H1 (cell line): ENCODE measurements at regions not wholly inside any gene's neighbourhood (a gene's known extent, or its start where the extent isn't known, plus 50 kb on each side); places are given as distances from the start of the nearest gene placed in this dataset.

Source experiments
- CTCF ChIA-PET: fragments of 300-600 bp; sonication (Branson Sonifier 250); formaldehyde crosslinking; loops from one replicate; lab custom pipeline; 2021; ENCODE audit not compliant: partially characterized antibody; lab: Charles Lee
- POLR2A ChIA-PET: fragments of 300-600 bp; sonication (Branson Sonifier 250); formaldehyde crosslinking; loops from one replicate; lab custom pipeline; 2021; ENCODE audit warnings: inconsistent platforms; ENCODE audit not compliant: partially characterized antibody; lab: Charles Lee
- DNase-seq, 2 experiments: peaks; one replicate each; pipeline versions ENCODE4 v3.0.0 to v3.0.0-alpha.2; 2010 to 2022; ENCODE audit warnings: low spot score in 2 of 2, low read depth in 1 of 2, mixed read lengths in 1 of 2
- FAIRE-seq: peaks from 2 replicates; lab custom pipeline; 2011; peaks lifted over from hg19 to GRCh38; lab: Jason Lieb, UNC
- H2AFZ ChIP-seq: 2 replicates; pipeline ENCODE4 v1.8.1; 2012; ENCODE audit warnings: low read length, inconsistent platforms
- H2AK5ac ChIP-seq: 2 replicates; pipeline ENCODE4 v1.6.1; 2013; ENCODE audit warnings: low read depth, low read length
- H2BK120ac ChIP-seq: replicated peaks from 2 replicates; pipeline ENCODE3; 2013; ENCODE audit warnings: low read depth, low read length, inconsistent platforms
- H2BK12ac ChIP-seq: 2 replicates; pipeline ENCODE4 v1.6.1; 2013; ENCODE audit warnings: low read depth, low read length
- H2BK15ac ChIP-seq: 2 replicates; pipeline ENCODE4 v1.6.1; 2013; ENCODE audit warnings: low read length
- H2BK20ac ChIP-seq: 2 replicates; pipeline ENCODE4 v1.6.1; 2013; ENCODE audit warnings: low read length
- H2BK5ac ChIP-seq: 2 replicates; pipeline ENCODE4 v1.6.1; 2013; ENCODE audit warnings: low read depth, low read length
- H3K14ac ChIP-seq: 2 replicates; pipeline ENCODE4 v1.6.1; 2013; ENCODE audit warnings: inconsistent platforms; ENCODE audit not compliant: insufficient read length
- H3K18ac ChIP-seq: 2 replicates; pipeline ENCODE4 v1.6.1; 2013; ENCODE audit warnings: low read length; ENCODE audit errors: extremely low read depth
- H3K23ac ChIP-seq: 2 replicates; pipeline ENCODE4 v1.6.1; 2013; ENCODE audit warnings: inconsistent platforms; ENCODE audit not compliant: insufficient read length
- H3K23me2 ChIP-seq: 2 replicates; pipeline ENCODE4 v1.6.1; 2013; ENCODE audit warnings: low read depth, low read length
- H3K27ac ChIP-seq: 2 replicates; pipeline ENCODE4 v1.6.1; 2011; ENCODE audit warnings: low read depth, low read length, inconsistent platforms
- H3K27me3 ChIP-seq, 4 experiments: replicated peaks in 1 of 4; 1 replicate in 1 of 4; 2 replicates in 3 of 4; pipeline versions ENCODE4 v1.6.1 to v1.8.1; 2011 to 2013; ENCODE audit warnings: low read length in 3 of 4, mild to moderate bottlenecking in 3 of 4, inconsistent platforms in 2 of 4, mixed read lengths in 2 of 4, moderate library complexity in 1 of 4; ENCODE audit not compliant: control insufficient read depth in 3 of 4, insufficient read depth in 3 of 4; ENCODE audit errors: extremely low read depth in 1 of 4
- H3K36me3 ChIP-seq, 4 experiments: 2 replicates each; pipeline versions ENCODE4 v1.6.1 to v1.8.1; 2011 to 2013; ENCODE audit warnings: mild to moderate bottlenecking in 4 of 4, low read length in 3 of 4, moderate library complexity in 2 of 4, control low read depth in 1 of 4, inconsistent platforms in 1 of 4; ENCODE audit not compliant: insufficient read depth in 4 of 4, control insufficient read depth in 2 of 4
- H3K4ac ChIP-seq: replicated peaks from 2 replicates; pipeline ENCODE3; 2013; ENCODE audit warnings: low read length, low read depth, mixed read lengths, inconsistent platforms; ENCODE audit not compliant: insufficient read length
- H3K4me1 ChIP-seq, 4 experiments: replicated peaks in 1 of 4; 1 replicate in 1 of 4; 2 replicates in 3 of 4; pipeline versions ENCODE4 v1.6.1 to v1.8.1; 2011 to 2013; ENCODE audit warnings: low read length in 3 of 4, inconsistent platforms in 2 of 4, mixed read lengths in 1 of 4; ENCODE audit not compliant: insufficient read depth in 4 of 4, control insufficient read depth in 3 of 4
- H3K4me2 ChIP-seq, 2 experiments: 2 replicates each; pipeline versions ENCODE4 v1.6.1 to v1.8.1; 2011 to 2013; ENCODE audit warnings: low read depth in 2 of 2, low read length in 2 of 2, control low read depth in 1 of 2, inconsistent platforms in 1 of 2, mild to moderate bottlenecking in 1 of 2; ENCODE audit not compliant: insufficient read depth in 1 of 2
- H3K4me3 ChIP-seq, 4 experiments: fragments of 200-600, 300-600 bp in 1 of 4; sonication (generic), shearing (Covaris generic), sonication (Bioruptor Twin) in 1 of 4; 2 replicates each; pipeline versions ENCODE4 v1.5.1 to v1.8.1; 2011 to 2016; ENCODE audit warnings: low read length in 4 of 4, low read depth in 3 of 4, control low read depth in 2 of 4, inconsistent platforms in 2 of 4, mild to moderate bottlenecking in 2 of 4, mixed read lengths in 1 of 4, moderate library complexity in 1 of 4; ENCODE audit not compliant: insufficient read depth in 2 of 4; ENCODE audit errors: extremely low read depth in 1 of 4
- H3K56ac ChIP-seq: replicated peaks from 2 replicates; pipeline ENCODE3; 2013; ENCODE audit warnings: low read depth, mild to moderate bottlenecking, mixed read lengths, low read length, inconsistent platforms; ENCODE audit not compliant: insufficient read length
- H3K79me1 ChIP-seq: 2 replicates; pipeline ENCODE4 v1.6.1; 2013; ENCODE audit warnings: low read depth, low read length, control low read depth
- H3K79me2 ChIP-seq, 2 experiments: 2 replicates each; pipeline versions ENCODE4 v1.6.1 to v1.8.1; 2012 to 2013; ENCODE audit warnings: low read length in 2 of 2, mild to moderate bottlenecking in 2 of 2, inconsistent platforms in 1 of 2; ENCODE audit not compliant: insufficient read depth in 2 of 2, control insufficient read depth in 1 of 2
- H3K9ac ChIP-seq, 4 experiments: replicated peaks in 1 of 4; 1 replicate in 1 of 4; 2 replicates in 3 of 4; pipeline versions ENCODE4 v1.6.1 to v1.8.1; 2011 to 2013; ENCODE audit warnings: low read depth in 3 of 4, low read length in 3 of 4, control low read depth in 2 of 4, mild to moderate bottlenecking in 2 of 4, moderate library complexity in 2 of 4, inconsistent platforms in 1 of 4; ENCODE audit errors: extremely low read depth in 1 of 4
- H3K9me3 ChIP-seq, 2 experiments: 2 replicates each; pipeline versions ENCODE4 v1.6.1 to v1.8.1; 2012 to 2013; ENCODE audit warnings: mild to moderate bottlenecking in 2 of 2, moderate library complexity in 2 of 2, control low read depth in 1 of 2, inconsistent platforms in 1 of 2, low read depth in 1 of 2, low read length in 1 of 2, mixed read lengths in 1 of 2; ENCODE audit not compliant: insufficient read depth in 2 of 2
- H4K20me1 ChIP-seq, 2 experiments: replicated peaks in 1 of 2; 2 replicates each; pipeline versions ENCODE3 to v1.8.1; 2011 to 2013; ENCODE audit warnings: inconsistent platforms in 2 of 2, low read length in 2 of 2, mild to moderate bottlenecking in 1 of 2; ENCODE audit not compliant: insufficient read depth in 2 of 2, control insufficient read depth in 1 of 2
- H4K5ac ChIP-seq: 2 replicates; pipeline ENCODE4 v1.6.1; 2013; ENCODE audit warnings: low read length, low read depth, mixed read lengths, inconsistent platforms; ENCODE audit not compliant: insufficient read length
- H4K8ac ChIP-seq: 2 replicates; pipeline ENCODE4 v1.8.0; 2013; ENCODE audit warnings: mild to moderate bottlenecking, moderate library complexity, low read length, inconsistent platforms; ENCODE audit not compliant: insufficient read depth; ENCODE audit errors: extremely low read depth
- H4K91ac ChIP-seq: replicated peaks from 2 replicates; pipeline ENCODE3; 2013; ENCODE audit warnings: low read length, mixed read lengths, inconsistent platforms; ENCODE audit not compliant: insufficient read length
- SIRT6 ChIP-seq: IDR thresholded peaks from one replicate; pipeline ENCODE4 v1.7.1; 2012; ENCODE audit warnings: low read length, inconsistent platforms
- WGBS, 2 experiments: shearing (Covaris generic) in 1 of 2; methylation state at CpG; one replicate each; pipeline versions ENCODE4 v1.1.6 to v1.1.7; 2013 to 2015; ENCODE audit warnings: low lambda C conversion rate in 2 of 2, mixed read lengths in 2 of 2, inconsistent platforms in 1 of 2, low coverage in 1 of 2, missing lambda C conversion rate in 1 of 2; ENCODE audit not compliant: insufficient replicate concordance in 2 of 2, insufficient coverage in 1 of 2, insufficient read length in 1 of 2; ENCODE audit errors: extremely low coverage in 1 of 2, missing lambda C conversion rate in 1 of 2; 5-methylcytosine and 5-hydroxymethylcytosine counted together

DNA sequence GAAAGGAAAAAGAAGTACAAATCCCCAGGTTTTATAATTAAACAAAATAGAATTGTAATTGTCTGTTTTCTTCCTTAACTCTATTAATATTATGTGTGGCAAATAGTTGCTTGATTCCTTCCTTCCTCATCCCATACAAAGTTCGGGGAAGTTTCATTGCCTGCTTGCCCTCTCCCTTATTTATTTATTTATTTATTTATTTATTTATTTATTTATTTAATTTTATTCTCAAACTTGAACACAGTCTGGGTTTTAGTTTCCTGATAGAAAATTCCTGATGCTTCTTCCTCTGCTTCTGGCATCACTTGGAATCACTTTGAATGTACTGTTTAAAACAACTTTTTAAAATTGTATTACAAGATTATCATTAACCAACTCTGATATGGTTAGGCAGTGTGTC is 145.8 kb upstream of the SOX5 start:
- H3K36me3 ChIP-seq, result no peaks in the 10 kb centered on the region

More for the DNA sequence above, 145.8 kb upstream of the SOX5 start:
- POLR2A ChIA-PET, result no interaction called here
- H2BK5ac ChIP-seq, result no peak overlapping the region
- FAIRE-seq, result no peak
- H4K8ac ChIP-seq, result no peak overlapping the region
- no peak overlapping the region for H3K14ac ChIP-seq
- 95% methylated on average over 1 of the region's 1 CpG; no CpG with 5 or more reads in 1 of the 2 experiments for whole genome bisulfite sequencing, 2 experiments
- H3K18ac ChIP-seq, result no peak overlapping the region
- no peak for DNase-seq
- no peak overlapping the region for H2AFZ ChIP-seq
- H4K91ac ChIP-seq, result no peak overlapping the region
- TF ChIP-seq SIRT6, result no peak
- TF ChIP-seq, all 59 proteins: peak for 0
- Histone ChIP-seq H4K5ac (no peak overlapping the region), H3K23ac (no peak overlapping the region), H2BK15ac (no peak overlapping the region), H3K4me1 (no peaks in the 10 kb centered on the region), H3K27ac (no peak overlapping the region), H3K79me1 (no peaks in the 10 kb centered on the region), H3K27me3 (no peaks in the 10 kb centered on the region), H3K4ac (no peak overlapping the region), H2BK12ac (no peak overlapping the region), H3K9me3 (no peaks in the 10 kb centered on the region), H3K9ac (no peak overlapping the region), H3K23me2 (no peaks in the 10 kb centered on the region), H3K56ac (no peak overlapping the region), H2BK20ac (no peak overlapping the region), H2BK120ac (no peak overlapping the region), H4K20me1 (no peaks in the 10 kb centered on the region), H3K4me3 (no peak overlapping the region), H3K4me2 (no peak overlapping the region), H2AK5ac (no peak overlapping the region), H3K79me2 (no peaks in the 10 kb centered on the region)
- CTCF ChIA-PET, result no interaction called here
